IPS-15b (cell line): ENCODE measurements at regions not wholly inside any gene's neighbourhood (a gene's known extent, or its start where the extent isn't known, plus 50 kb on each side); places are given as distances from the start of the nearest gene placed in this dataset.

ENCODE experiments used
- H3K27me3 ChIP-seq: one replicate; pipeline ENCODE4 v1.6.1; 2013; ENCODE audit warnings: low read length; ENCODE audit not compliant: control insufficient read depth, insufficient read depth
- H3K36me3 ChIP-seq: one replicate; pipeline ENCODE4 v1.6.1; 2013; ENCODE audit warnings: low read length; ENCODE audit not compliant: control insufficient read depth, insufficient read depth
- H3K4me1 ChIP-seq: one replicate; pipeline ENCODE4 v1.6.1; 2013; ENCODE audit warnings: mild to moderate bottlenecking, low read length; ENCODE audit not compliant: control insufficient read depth, insufficient read depth
- H3K4me3 ChIP-seq: one replicate; pipeline ENCODE4 v1.5.1; 2013; ENCODE audit warnings: low read depth, low read length
- H3K9ac ChIP-seq: one replicate; pipeline ENCODE4 v1.6.1; 2013; ENCODE audit warnings: low read depth, mild to moderate bottlenecking, low read length
- H3K9me3 ChIP-seq: one replicate; pipeline ENCODE4 v1.6.1; 2013; ENCODE audit warnings: mild to moderate bottlenecking, low read length; ENCODE audit not compliant: control insufficient read depth, insufficient read depth

DNA sequence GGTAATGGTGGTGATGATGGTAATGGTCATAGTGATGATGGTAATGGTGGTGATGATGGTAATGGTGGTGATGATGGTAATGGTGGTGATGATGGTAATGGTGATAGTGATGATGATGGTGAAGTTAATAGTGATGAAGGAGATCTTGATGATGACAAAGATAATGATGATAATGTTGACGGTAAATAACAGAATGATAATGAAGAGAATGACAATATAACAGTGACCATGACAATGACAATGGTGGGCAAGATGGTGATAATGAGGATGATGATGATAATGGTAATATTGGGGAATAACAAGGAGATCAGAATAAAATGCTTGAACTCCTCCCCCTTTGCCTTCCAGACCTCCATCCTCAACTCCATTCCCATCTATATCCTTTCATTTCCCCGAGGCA, 233.3 kb upstream of the SFSWAP start:
- H3K9me3 ChIP-seq, result no peaks in the 10 kb centered on the region
- H3K4me1 ChIP-seq, result no peaks in the 10 kb centered on the region
- H3K4me3 ChIP-seq, result no peak overlapping the region
- H3K27me3 ChIP-seq, result no peaks in the 10 kb centered on the region
- H3K36me3 ChIP-seq, result no peaks in the 10 kb centered on the region
- H3K9ac ChIP-seq, result no peak overlapping the region

DNA sequence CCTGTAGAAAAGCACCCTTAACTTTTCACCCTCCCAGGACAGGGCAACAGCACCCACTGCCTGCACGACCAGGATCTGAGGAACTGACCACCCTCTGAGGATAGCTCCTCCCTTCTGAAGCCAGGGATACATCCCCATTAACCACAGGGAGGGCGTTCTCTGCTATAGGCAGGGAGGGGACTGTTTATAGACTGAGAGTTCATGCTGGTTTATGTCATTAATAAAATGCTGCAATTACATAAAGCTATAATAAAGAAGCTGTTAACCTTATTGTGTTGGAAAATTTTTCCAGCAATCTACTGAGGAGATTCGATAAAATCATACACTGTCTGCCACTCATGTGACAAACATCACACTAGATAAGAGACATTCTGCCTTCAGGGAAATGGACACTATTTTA, 232.4 kb upstream of the SFSWAP start:
- Histone ChIP-seq H3K4me3 (no peak overlapping the region), H3K4me1 (no peaks in the 10 kb centered on the region), H3K9me3 (no peaks in the 10 kb centered on the region), H3K36me3 (no peaks in the 10 kb centered on the region), H3K27me3 (no peaks in the 10 kb centered on the region), H3K9ac (no peak overlapping the region)

DNA sequence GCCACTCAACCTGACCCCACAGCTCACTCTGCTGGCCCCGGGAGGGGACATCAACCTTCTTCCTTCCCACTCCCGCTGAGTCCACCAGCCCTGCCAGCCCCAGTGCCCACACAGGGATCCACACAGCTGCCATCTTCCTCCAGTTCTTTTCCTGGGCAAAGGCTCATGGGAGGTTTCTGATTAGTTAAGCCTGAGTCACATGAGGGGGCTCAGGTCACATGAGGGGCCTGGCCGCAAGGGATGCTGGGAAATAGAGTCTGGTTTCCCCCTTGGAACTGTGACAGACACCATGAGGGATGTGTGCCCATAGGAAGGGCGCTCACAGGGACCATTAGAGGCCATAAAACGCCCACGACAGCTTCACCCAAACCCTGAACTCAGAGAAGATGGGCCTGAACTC, 228.7 kb upstream of the SFSWAP start:
- Histone ChIP-seq H3K9me3 (no peaks in the 10 kb centered on the region), H3K4me3 (no peak overlapping the region), H3K9ac (no peak overlapping the region), H3K36me3 (no peaks in the 10 kb centered on the region), H3K4me1 (no peaks in the 10 kb centered on the region), H3K27me3 (no peaks in the 10 kb centered on the region)

DNA sequence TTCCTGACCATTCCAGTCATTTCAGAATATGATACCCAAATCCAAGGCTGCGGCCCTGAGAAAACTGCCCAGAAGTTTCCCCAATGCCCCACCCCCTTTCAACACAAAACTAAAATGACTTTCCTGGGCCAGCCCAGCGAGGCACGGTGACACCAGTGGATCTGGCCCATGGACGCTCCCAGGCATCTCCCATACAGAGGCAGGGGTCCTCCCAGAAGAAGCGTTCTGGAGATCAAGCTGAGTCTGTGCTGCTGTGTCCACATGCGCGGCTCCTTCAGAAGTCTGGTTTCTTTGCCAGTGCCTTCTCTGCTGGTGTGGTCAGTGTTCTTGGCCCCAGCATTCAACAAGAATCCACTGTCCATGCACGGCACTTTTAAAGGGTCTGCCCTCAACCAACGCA, 228.2 kb upstream of the SFSWAP start:
- Histone ChIP-seq H3K9me3 (no peaks in the 10 kb centered on the region), H3K4me3 (no peak overlapping the region), H3K9ac (no peak overlapping the region), H3K27me3 (peaks cover under 1% of the 10 kb centered on the region), H3K4me1 (no peaks in the 10 kb centered on the region), H3K36me3 (no peaks in the 10 kb centered on the region)

DNA sequence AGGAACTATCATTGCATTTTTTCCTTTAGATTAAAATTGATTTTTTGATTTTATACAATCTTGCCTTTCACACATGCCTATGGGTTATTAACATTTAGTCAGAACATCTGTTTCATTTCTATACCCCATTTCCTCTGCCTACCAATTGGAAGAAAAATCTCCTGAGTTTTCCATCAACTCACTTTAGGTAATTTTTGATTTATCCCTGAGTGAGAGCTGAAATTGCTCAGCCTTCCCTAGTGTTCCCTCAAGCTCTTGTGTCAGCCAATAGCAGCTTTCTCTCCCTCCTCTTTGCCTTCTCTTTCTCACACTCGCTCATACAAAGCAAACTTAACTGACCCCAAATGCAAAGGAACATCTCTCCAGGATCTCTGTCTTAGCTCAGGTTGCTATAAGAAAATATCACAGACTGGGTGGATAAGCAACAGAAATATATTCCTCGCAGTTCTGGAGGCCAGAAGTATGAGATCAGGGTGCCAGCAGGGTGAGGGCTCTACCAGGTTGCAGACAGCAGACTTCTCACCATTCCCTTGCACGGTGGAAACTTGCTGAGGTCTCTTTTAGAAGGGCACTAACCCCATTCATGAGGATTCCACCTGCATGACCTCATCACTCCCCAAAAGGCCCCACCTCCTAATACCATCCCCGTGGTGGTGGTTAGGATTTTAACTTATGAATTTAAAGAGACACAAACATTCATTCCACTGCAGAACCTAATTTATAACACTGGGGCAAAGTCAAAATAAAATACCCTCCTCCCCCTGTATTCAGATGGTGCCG, 224.2 kb upstream of the SFSWAP start:
- Histone ChIP-seq H3K4me1 (no peaks in the 10 kb centered on the region), H3K36me3 (no peaks in the 10 kb centered on the region), H3K9ac (no peak overlapping the region), H3K27me3 (peaks cover 2% of the 10 kb centered on the region), H3K4me3 (no peak overlapping the region), H3K9me3 (no peaks in the 10 kb centered on the region)

DNA sequence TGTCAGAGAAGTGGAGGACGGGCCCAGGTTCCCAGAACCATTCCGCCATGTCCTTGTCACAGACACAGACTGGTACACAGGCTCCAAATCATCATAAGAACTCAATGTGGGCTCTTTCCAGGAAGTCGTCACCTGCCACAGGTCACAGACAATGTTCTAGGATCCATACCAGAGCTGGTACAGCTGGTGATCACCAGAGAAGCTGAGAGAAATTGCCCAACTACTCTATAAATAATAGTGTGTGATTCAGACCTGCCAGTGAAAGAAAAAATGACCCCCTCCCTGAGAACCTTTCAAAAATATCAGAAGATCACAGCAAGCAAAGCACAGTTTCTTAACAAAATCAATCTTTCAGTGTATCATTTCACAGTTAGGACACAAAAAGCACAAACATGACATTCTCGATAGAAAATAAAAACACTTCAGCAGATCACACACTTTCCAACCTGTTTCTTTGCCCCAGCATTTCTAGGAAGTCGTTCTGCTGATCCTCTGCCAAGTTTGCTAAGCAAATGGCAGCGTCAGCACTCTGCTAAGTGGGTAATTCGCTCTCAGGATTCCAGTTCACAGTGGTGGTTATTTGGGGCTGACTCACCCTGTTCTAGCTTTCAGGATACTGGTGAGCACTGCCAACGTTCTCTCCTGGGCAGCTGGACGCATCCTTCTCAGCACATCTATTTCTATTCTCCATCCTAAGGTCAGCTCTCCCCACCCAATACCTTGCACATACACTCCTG, 223.3 kb upstream of the SFSWAP start:
- H3K4me1 ChIP-seq, result no peaks in the 10 kb centered on the region
- H3K4me3 ChIP-seq, result no peak overlapping the region
- no peaks in the 10 kb centered on the region for H3K9me3 ChIP-seq
- H3K9ac ChIP-seq, result no peak overlapping the region
- H3K27me3 ChIP-seq, result peaks cover 2% of the 10 kb centered on the region
- no peaks in the 10 kb centered on the region for H3K36me3 ChIP-seq

DNA sequence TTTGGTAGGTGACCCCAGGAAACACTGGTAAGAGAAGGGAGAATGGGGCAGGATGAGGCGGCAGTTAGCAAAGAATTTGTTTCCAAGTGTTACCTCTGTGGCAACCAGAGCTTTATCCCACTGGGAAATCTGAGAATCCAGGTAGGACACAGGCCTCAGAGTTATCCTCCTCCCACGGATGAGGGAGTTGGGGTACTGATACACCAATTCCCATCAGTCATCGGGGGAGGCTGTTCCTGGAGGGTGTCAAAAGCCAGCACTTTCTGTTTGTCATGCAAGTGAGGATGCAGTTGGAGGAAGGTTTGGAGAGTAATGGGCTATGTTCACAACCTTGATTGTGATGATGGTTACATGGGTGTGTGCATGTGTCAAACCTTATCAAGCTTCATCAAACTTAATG, 221.2 kb upstream of the SFSWAP start:
- no peaks in the 10 kb centered on the region for H3K36me3 ChIP-seq
- no peaks in the 10 kb centered on the region for H3K4me1 ChIP-seq
- H3K9me3 ChIP-seq, result no peaks in the 10 kb centered on the region
- no peak overlapping the region for H3K4me3 ChIP-seq
- peaks cover 2% of the 10 kb centered on the region for H3K27me3 ChIP-seq
- no peak overlapping the region for H3K9ac ChIP-seq

DNA sequence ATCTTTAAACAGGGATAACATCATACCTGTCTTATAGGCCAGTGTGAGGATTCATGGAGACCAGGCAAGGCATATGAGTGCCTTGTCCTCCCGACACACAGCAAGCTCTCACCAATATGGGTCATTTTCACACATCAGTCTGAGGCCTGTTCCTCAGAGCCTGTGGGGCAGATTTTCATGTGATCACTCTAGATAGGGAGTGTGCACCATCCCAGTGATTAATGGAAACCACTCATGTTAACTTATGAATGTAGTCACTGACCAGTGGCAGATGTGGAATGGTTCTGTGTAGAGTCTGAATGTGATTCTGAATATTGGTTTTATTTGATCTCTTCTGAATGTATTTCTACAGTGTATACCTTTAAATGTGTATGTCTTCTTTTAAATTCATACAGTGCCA, 219.7 kb upstream of the SFSWAP start:
- Histone ChIP-seq H3K36me3 (no peaks in the 10 kb centered on the region), H3K4me3 (no peak overlapping the region), H3K27me3 (peaks cover 2% of the 10 kb centered on the region), H3K9ac (no peak overlapping the region), H3K9me3 (no peaks in the 10 kb centered on the region), H3K4me1 (no peaks in the 10 kb centered on the region)

DNA sequence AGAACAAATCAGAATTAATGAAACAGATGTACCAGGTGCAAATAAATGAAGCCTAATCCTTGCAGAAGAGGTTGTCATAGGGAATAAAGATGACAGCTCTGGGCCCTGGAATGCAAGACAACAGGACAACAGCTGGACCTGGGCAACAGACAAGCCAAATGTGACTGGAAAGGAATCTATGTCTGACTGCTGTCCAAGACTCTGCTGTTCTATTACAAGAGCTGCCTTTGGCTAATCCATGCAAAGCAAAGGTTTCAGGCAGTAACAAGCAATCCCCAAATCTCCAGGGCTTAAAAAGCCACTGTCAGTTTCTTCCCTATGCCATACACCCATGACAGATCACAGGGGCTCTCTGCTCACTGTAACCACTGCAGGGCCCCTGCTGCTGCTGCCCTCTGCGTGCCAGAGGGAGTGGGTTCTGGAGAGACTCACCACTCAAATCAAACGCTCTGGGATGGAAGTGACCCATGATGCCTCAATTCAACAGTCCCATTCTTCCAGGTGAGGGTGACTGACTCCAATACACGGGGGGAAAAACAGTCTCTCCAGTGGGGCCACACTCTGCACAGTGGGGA, 218.9 kb upstream of the SFSWAP start:
- H3K27me3 ChIP-seq, result peaks cover 2% of the 10 kb centered on the region
- H3K4me1 ChIP-seq, result no peaks in the 10 kb centered on the region

DNA sequence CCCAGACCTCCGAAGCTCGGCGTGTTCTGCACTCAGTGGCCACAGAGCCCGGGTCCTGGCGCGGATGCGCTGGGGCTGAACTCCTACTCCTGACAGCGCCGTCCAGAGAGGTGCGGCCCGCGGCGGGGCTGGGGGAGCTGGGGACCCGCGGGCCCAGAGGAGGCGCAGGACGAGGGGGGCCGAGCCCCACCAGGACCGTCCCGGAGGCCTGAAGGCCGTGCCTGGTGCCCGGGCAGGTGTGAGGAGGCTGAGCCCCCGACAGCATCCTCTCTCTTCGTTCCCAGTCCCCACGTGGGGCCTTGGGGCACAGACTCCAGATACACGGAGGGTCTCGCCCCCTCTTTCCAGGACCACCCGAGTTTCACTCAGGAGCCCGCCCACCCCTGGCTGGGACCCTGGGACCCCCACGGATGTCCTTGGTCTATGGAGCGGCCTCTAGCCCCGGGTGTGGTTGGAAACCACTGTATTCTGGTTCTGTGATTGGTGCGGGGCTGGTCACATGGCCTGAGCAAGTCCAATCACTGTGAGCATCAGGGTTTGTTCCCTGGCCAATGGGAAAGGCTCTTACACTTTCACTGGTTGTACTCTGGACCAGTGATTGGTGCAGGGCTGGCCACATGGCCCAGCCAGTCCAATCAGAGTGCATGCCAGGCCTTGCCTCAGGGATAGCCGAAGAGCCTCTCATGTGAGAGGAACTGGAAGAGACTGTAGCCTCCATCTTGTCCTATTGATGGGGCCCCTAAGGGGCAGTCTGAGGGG, 217.6 kb upstream of the SFSWAP start:
- Histone ChIP-seq H3K27me3 (no peaks in the 10 kb centered on the region), H3K9ac (no peak overlapping the region)

More for the DNA sequence above, 218.9 kb upstream of the SFSWAP start:
- Histone ChIP-seq H3K9ac (no peak overlapping the region), H3K4me3 (no peak overlapping the region), H3K9me3 (no peaks in the 10 kb centered on the region), H3K36me3 (no peaks in the 10 kb centered on the region)

DNA sequence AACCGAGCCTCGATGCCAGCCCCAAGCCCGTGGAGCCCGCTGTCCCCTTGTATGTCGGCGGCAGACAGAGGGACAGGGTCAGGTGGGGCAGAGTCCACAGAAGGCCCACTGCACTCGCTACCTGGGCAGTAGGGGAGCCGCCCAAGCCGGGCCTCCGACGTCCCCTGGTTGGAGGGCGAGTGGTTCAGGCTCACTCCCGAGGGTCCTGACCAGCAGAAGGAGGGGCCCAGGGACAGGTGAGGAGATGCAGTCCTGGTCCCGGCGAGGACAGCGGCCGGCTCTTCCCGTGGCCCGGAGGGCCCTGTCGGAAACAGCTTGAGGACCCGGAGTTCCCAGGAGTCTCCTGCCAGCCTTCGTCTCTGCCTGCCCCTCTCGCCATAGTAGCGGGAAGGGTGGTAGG, 216.7 kb upstream of the SFSWAP start:
- no peaks in the 10 kb centered on the region for H3K27me3 ChIP-seq
- H3K9me3 ChIP-seq, result no peaks in the 10 kb centered on the region
- H3K4me1 ChIP-seq, result no peaks in the 10 kb centered on the region
- no peaks in the 10 kb centered on the region for H3K36me3 ChIP-seq
- no peak overlapping the region for H3K4me3 ChIP-seq
- no peak overlapping the region for H3K9ac ChIP-seq

More for the DNA sequence above, 217.6 kb upstream of the SFSWAP start:
- Histone ChIP-seq H3K9me3 (no peaks in the 10 kb centered on the region), H3K4me3 (no peak overlapping the region), H3K4me1 (no peaks in the 10 kb centered on the region), H3K36me3 (no peaks in the 10 kb centered on the region)
